HUES64 (cell line): ENCODE measurements at regions not wholly inside any gene's neighbourhood (a gene's known extent, or its start where the extent isn't known, plus 50 kb on each side); places are given as distances from the start of the nearest gene placed in this dataset.
"Not testable (repeated sequence)": the region's sequence is repeated elsewhere in the genome, so short reads cannot be mapped to it uniquely, and the experiment has no call there.

Source experiments
- H3K27ac ChIP-seq: 2 replicates; pipeline ENCODE4 v1.7.0; 2013; ENCODE audit warnings: low read depth, low read length, inconsistent platforms
- H3K27me3 ChIP-seq: 2 replicates; pipeline ENCODE4 v1.6.1; 2013; ENCODE audit warnings: mild to moderate bottlenecking, low read length; ENCODE audit not compliant: insufficient read depth
- H3K36me3 ChIP-seq: 2 replicates; pipeline ENCODE4 v1.6.1; 2013; ENCODE audit warnings: mild to moderate bottlenecking, low read length; ENCODE audit not compliant: insufficient read depth
- H3K4me1 ChIP-seq: 2 replicates; pipeline ENCODE4 v1.6.1; 2013; ENCODE audit warnings: mild to moderate bottlenecking, low read length, moderate library complexity; ENCODE audit not compliant: insufficient read depth
- H3K4me3 ChIP-seq: 2 replicates; pipeline ENCODE4 v1.5.1; 2013; ENCODE audit warnings: mild to moderate bottlenecking, low read length, moderate library complexity
- H3K9ac ChIP-seq: 2 replicates; pipeline ENCODE4 v1.6.1; 2013; ENCODE audit warnings: mild to moderate bottlenecking, low read depth, low read length
- H3K9me3 ChIP-seq: 2 replicates; pipeline ENCODE4 v1.6.1; 2013; ENCODE audit warnings: low read depth, low read length; ENCODE audit not compliant: insufficient read depth
- WGBS: fragments of 150-250, 120-280 bp; methylation state at CpG from one replicate; pipeline ENCODE4 v1.1.7; 2013; ENCODE audit warnings: missing lambda C conversion rate; 5-methylcytosine and 5-hydroxymethylcytosine counted together

DNA sequence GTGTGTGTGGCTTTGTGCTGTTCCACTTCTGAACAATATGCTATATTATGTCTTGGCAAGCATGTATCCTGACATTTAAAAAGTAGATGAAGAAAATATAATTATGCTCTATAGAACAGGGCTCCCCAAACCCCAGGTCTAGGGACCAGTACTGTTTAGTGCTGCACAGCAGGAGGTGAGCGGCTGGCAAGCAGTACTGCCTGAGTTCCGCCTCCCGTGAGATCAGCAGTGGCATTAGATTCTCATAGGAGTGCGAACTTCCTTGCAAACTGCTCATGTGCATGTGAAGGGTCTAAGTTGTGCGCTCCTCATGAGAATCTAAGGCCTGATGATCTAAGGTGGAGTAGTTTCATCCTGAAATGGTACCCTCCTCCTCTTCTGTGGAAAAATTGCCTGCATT, 979.1 kb upstream of the CTNND2 start:
- Histone ChIP-seq H3K27me3 (no peaks in the 10 kb centered on the region), H3K9me3 (no peaks in the 10 kb centered on the region), H3K27ac (no peak overlapping the region), H3K36me3 (no peaks in the 10 kb centered on the region), H3K4me3 (no peak overlapping the region), H3K9ac (no peak overlapping the region), H3K4me1 (no peaks in the 10 kb centered on the region)
- WGBS, result 88% methylated on average over 5 of the region's 5 CpGs

DNA sequence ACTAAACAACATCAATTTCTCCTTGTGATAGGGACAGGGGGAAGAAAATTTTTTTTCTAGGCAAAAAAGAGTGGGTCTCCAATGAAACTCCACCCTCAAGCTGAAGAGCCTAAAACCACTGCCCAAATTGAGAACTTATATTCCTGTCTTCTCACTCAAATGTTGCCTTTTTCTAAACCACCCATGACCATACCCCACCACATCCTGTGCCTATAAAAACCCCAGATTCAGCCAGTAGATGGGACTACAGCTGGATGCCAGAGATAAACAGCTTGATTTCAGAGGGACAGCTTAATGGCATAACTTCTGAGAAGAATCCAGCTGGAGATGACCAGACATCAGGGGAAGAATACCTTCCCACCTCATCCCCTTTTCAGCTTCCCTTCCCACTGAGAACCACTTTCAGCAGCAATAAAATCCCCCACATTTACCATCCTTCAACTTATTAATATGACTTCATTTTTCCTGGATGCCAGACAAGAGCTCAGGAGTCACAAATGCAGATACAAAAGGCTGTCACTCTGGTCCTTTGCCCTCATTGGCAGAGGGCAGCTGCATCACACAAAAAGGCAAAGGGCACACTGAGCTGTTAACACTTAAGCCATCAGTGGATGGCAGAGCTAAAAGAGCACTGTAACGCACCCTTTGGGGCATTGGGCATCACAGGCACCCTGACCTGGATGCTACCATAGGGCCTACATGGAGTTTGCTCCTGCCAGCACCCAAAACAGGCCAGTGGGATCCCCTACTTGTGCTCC, 972.5 kb upstream of the CTNND2 start:
- Histone ChIP-seq H3K9me3 (no peaks in the 10 kb centered on the region), H3K9ac (no peak overlapping the region), H3K27me3 (no peaks in the 10 kb centered on the region), H3K27ac (no peak overlapping the region), H3K4me3 (no peak overlapping the region), H3K36me3 (no peaks in the 10 kb centered on the region), H3K4me1 (no peaks in the 10 kb centered on the region)
- WGBS, result 94% methylated on average over 1 of the region's 1 CpG

- no peak overlapping the region for H3K9ac ChIP-seq
Observed at GRCh38 chr5:12870872-12871539, 966.8 kb upstream of the CTNND2 start.

GRCh38 chr5:12865529-12865928, 961.3 kb upstream of the CTNND2 start:
- no peak overlapping the region for H3K9ac ChIP-seq
- peak overlapping the region; percentile 61 for H3K27ac ChIP-seq
- no peak overlapping the region for H3K4me3 ChIP-seq
- H3K36me3 ChIP-seq, result no peaks in the 10 kb centered on the region
- no peaks in the 10 kb centered on the region for H3K27me3 ChIP-seq
- no peaks in the 10 kb centered on the region for H3K9me3 ChIP-seq
- H3K4me1 ChIP-seq, result peaks cover 14% of the 10 kb centered on the region

More at GRCh38 chr5:12870872-12871539, 966.8 kb upstream of the CTNND2 start:
- H3K27me3 ChIP-seq, result no peaks in the 10 kb centered on the region
- no peaks in the 10 kb centered on the region; the same call in 1 of the 2 replicates for H3K4me1 ChIP-seq
- WGBS, result no CpG with 5 or more reads among the region's 1 CpG
- H3K4me3 ChIP-seq, result no peak overlapping the region
- H3K27ac ChIP-seq, result no peak overlapping the region
- H3K36me3 ChIP-seq, result no peaks in the 10 kb centered on the region
- no peaks in the 10 kb centered on the region for H3K9me3 ChIP-seq

- Histone ChIP-seq H3K9me3 (0 out of 2 replicates have a peak, but pooled peaks cover 2% of the 10 kb centered on the region), H3K9ac (no peak overlapping the region), H3K27me3 (no peaks in the 10 kb centered on the region), H3K27ac (no peak overlapping the region), H3K36me3 (no peaks in the 10 kb centered on the region), H3K4me3 (no peak overlapping the region), H3K4me1 (peaks cover 14% of the 10 kb centered on the region)
- 91% methylated on average over 7 of the region's 7 CpGs for WGBS
Observed at GRCh38 chr5:12861886-12862654, 957.8 kb upstream of the CTNND2 start.

GRCh38 chr5:12856105-12856504, 951.9 kb upstream of the CTNND2 start:
- not testable (repeated sequence) for H3K4me1 ChIP-seq, H3K36me3 ChIP-seq, H3K27me3 ChIP-seq, H3K27ac ChIP-seq, H3K9ac ChIP-seq, H3K9me3 ChIP-seq, H3K4me3 ChIP-seq
- 54% methylated on average over 1 of the region's 1 CpG for WGBS

DNA sequence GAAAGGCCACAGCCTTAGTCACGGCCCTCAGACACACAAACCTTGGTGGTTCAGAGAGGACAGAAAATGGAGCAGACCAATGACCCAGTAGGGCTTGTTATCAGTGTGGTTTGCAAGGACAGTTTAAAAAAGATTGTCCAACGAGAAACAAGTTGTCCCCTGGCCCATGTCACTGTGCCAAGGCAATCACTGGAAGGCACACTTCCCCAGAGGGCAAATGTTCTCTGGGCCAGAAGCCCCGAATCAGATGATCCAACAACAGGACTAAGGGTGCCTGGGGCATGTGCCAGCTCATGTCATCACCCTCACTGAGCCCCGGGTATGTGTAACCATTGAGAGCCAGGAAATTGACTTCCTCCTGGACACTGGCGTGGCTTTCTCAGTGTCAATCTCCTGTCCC, 950.1 kb upstream of the CTNND2 start:
- 95% methylated on average over 5 of the region's 5 CpGs for WGBS

GRCh38 chr5:12851761-12852160, 947.5 kb upstream of the CTNND2 start:
- Histone ChIP-seq H3K4me3 (no peak overlapping the region), H3K4me1 (peaks cover 3% of the 10 kb centered on the region; the same call in 1 of the 2 replicates), H3K27me3 (no peaks in the 10 kb centered on the region), H3K27ac (no peak overlapping the region), H3K9ac (no peak overlapping the region), H3K9me3 (no peaks in the 10 kb centered on the region), H3K36me3 (no peaks in the 10 kb centered on the region)
- WGBS, result 92% methylated on average over 4 of the region's 5 CpGs

More for the DNA sequence above, 950.1 kb upstream of the CTNND2 start:
- no peak overlapping the region for H3K27ac ChIP-seq
- H3K9me3 ChIP-seq, result 0 out of 2 replicates have a peak, but pooled peaks cover 2% of the 10 kb centered on the region
- no peak overlapping the region for H3K9ac ChIP-seq
- peaks cover 3% of the 10 kb centered on the region; the same call in 1 of the 2 replicates for H3K4me1 ChIP-seq
- H3K27me3 ChIP-seq, result no peaks in the 10 kb centered on the region
- H3K4me3 ChIP-seq, result no peak overlapping the region
- no peaks in the 10 kb centered on the region for H3K36me3 ChIP-seq

- Histone ChIP-seq H3K27ac (no peak overlapping the region), H3K27me3 (no peaks in the 10 kb centered on the region), H3K4me1 (peaks cover 2% of the 10 kb centered on the region; the same call in 1 of the 2 replicates), H3K9me3 (no peaks in the 10 kb centered on the region), H3K4me3 (no peak overlapping the region), H3K36me3 (no peaks in the 10 kb centered on the region), H3K9ac (no peak overlapping the region)
- no CpG with 5 or more reads among the region's 1 CpG for WGBS
Observed at GRCh38 chr5:12848709-12849108, 944.5 kb upstream of the CTNND2 start.

- Histone ChIP-seq H3K36me3 (no peaks in the 10 kb centered on the region), H3K4me1 (peaks cover 2% of the 10 kb centered on the region; the same call in 1 of the 2 replicates), H3K27ac (no peak overlapping the region), H3K4me3 (no peak overlapping the region), H3K27me3 (no peaks in the 10 kb centered on the region), H3K9me3 (no peaks in the 10 kb centered on the region), H3K9ac (no peak overlapping the region)
- 89% methylated on average over 5 of the region's 5 CpGs for WGBS
Observed at GRCh38 chr5:12845549-12846159, 941.4 kb upstream of the CTNND2 start.

GRCh38 chr5:12840972-12841371, 936.7 kb upstream of the CTNND2 start:
- peaks cover 2% of the 10 kb centered on the region; the same call in 1 of the 2 replicates for H3K4me1 ChIP-seq
- no peaks in the 10 kb centered on the region for H3K36me3 ChIP-seq
- H3K27ac ChIP-seq, result no peak overlapping the region
- no peaks in the 10 kb centered on the region for H3K9me3 ChIP-seq
- 94% methylated on average over 3 of the region's 4 CpGs for WGBS
- no peaks in the 10 kb centered on the region for H3K27me3 ChIP-seq
- H3K9ac ChIP-seq, result no peak overlapping the region
- H3K4me3 ChIP-seq, result no peak overlapping the region
